ENCODE measurements at regions not wholly inside any gene's neighbourhood (a gene's known extent, or its start where the extent isn't known, plus 50 kb on each side); places are given as distances from the start of the nearest gene placed in this dataset.
A peak's percentile ranks its signal among the peaks of the same experiment; 100 is the strongest.

GRCh38 chr2:122960759-122961641, 1064.1 kb upstream of the CNTNAP5 start:
- DNase-seq (ENCODE audit: low spot score): no peak
- no peak for TF ChIP-seq CTCF (IDR thresholded peaks at IDR 0.05)
- peak; percentile 68 for ATAC-seq (ENCODE audit: low FRiP score)

GRCh38 chr2:122966461-122966860, 1058.6 kb upstream of the CNTNAP5 start:
- ATAC-seq (ENCODE audit: low FRiP score): no peak
- DNase-seq (ENCODE audit: low spot score): no peak

GRCh38 chr2:122977580-122977979, 1047.5 kb upstream of the CNTNAP5 start:
- ATAC-seq (ENCODE audit: low FRiP score) (no peak), DNase-seq (ENCODE audit: low spot score) (no peak)
- TF ChIP-seq CTCF (IDR thresholded peaks at IDR 0.05): no peak

More at GRCh38 chr2:122966461-122966860, 1058.6 kb upstream of the CNTNAP5 start:
- TF ChIP-seq CTCF (IDR thresholded peaks at IDR 0.05): no peak

GRCh38 chr2:122980671-122981070, 1044.4 kb upstream of the CNTNAP5 start:
- ATAC-seq (ENCODE audit: low FRiP score) (no peak), DNase-seq (ENCODE audit: low spot score) (no peak)
- no peak for TF ChIP-seq CTCF (IDR thresholded peaks at IDR 0.05)

- no peak for TF ChIP-seq CTCF (IDR thresholded peaks at IDR 0.05)
- DNase-seq (ENCODE audit: low spot score) (no peak), ATAC-seq (ENCODE audit: low FRiP score) (no peak)
Measured at GRCh38 chr2:122982936-122983335, 1042.2 kb upstream of the CNTNAP5 start.

GRCh38 chr2:122988395-122989221, 1036.5 kb upstream of the CNTNAP5 start:
- ATAC-seq (ENCODE audit: low FRiP score): no peak
- no peak for TF ChIP-seq CTCF (IDR thresholded peaks at IDR 0.05)
- no peak for DNase-seq (ENCODE audit: low spot score)

Data from omental fat pad (tissue), 3 donors.